ENCODE measurements at regions not wholly inside any gene's neighbourhood (a gene's known extent, or its start where the extent isn't known, plus 50 kb on each side); places are given as distances from the start of the nearest gene placed in this dataset.

DNA sequence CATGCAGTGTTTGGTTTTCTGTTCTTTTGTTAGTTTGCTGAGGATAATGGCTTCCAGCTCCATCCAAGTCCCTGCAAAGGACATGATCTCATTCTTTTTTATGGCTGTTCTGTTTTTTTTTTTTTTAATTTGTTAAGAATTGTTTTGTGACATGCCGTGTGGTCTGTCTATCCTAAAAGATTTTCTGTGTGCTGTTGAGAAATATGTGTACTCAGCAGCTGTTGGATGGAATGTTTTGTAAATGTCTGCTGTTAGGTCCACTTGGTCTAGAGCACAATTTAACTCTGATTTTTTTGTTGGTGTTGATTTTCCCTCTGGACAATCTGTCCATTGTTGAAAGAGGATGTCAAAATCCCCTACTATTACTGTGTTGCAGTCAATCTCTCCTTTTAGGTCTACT, 80.4 kb upstream of the WDR75 start:
- Histone ChIP-seq H3K27me3 (ENCODE audit: control insufficient read depth, insufficient read depth, low read length) (no peaks in the 10 kb centered on the region), H3K36me3 (ENCODE audit: control insufficient read depth, insufficient read depth, low read length) (no peaks in the 10 kb centered on the region), H3K4me3 (ENCODE audit: low read depth, low read length) (no peak overlapping the region)
- DNase-seq (ENCODE audit: low read depth) = no peak
- TF ChIP-seq, protein P1, sequence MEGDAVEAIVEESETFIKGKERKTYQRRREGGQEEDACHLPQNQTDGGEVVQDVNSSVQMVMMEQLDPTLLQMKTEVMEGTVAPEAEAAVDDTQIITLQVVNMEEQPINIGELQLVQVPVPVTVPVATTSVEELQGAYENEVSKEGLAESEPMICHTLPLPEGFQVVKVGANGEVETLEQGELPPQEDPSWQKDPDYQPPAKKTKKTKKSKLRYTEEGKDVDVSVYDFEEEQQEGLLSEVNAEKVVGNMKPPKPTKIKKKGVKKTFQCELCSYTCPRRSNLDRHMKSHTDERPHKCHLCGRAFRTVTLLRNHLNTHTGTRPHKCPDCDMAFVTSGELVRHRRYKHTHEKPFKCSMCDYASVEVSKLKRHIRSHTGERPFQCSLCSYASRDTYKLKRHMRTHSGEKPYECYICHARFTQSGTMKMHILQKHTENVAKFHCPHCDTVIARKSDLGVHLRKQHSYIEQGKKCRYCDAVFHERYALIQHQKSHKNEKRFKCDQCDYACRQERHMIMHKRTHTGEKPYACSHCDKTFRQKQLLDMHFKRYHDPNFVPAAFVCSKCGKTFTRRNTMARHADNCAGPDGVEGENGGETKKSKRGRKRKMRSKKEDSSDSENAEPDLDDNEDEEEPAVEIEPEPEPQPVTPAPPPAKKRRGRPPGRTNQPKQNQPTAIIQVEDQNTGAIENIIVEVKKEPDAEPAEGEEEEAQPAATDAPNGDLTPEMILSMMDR (IDR thresholded peaks at IDR 0.05; ENCODE audit: insufficient read depth, low read length, poor library complexity, severe bottlenecking) = no peak

DNA sequence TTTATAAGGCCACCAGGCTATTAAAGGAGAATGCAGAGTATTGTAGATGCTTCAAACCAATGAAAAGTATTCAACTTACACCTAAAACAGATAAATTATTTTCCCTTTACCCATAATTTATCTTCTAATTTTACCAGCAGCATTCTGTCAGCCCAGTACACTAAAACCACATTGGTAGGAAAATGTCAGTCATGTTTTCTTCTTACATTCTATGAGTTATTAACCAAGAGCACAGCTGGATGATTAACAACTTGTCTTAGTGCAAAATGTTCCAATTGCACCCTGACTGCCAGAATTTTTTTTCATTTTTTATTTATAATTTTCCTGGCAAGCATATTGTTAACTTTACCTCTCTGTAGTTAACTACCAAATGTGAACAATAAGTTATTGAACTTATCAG, 79.0 kb upstream of the WDR75 start:
- DNase-seq (ENCODE audit: low read depth) = no peak
- TF ChIP-seq, protein P1 (IDR thresholded peaks at IDR 0.05; ENCODE audit: insufficient read depth, low read length, poor library complexity, severe bottlenecking) = no peak
- Histone ChIP-seq H3K27me3 (ENCODE audit: control insufficient read depth, insufficient read depth, low read length) (no peaks in the 10 kb centered on the region), H3K36me3 (ENCODE audit: control insufficient read depth, insufficient read depth, low read length) (no peaks in the 10 kb centered on the region), H3K4me3 (ENCODE audit: low read depth, low read length) (no peak overlapping the region)

DNA sequence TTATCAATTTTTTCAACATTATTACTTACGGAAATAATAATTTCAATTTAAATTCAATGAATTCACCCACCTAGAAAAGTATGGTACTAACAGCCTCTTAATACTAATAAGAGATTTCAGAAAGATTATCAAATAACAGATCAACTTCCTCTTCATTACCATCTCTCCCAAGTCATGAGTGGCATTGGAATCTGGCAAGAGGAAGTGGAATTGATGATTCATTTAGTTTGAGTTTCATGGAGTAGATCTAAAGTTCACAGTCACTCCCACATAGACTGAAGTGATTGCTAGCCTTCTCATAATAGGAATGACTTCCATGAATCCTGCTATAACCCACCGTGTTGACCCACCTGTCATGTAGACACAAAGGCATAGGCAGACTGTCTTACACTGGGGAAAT, 77.7 kb upstream of the WDR75 start:
- Histone ChIP-seq H3K27me3 (ENCODE audit: control insufficient read depth, insufficient read depth, low read length) (no peaks in the 10 kb centered on the region), H3K36me3 (ENCODE audit: control insufficient read depth, insufficient read depth, low read length) (no peaks in the 10 kb centered on the region), H3K4me3 (ENCODE audit: low read depth, low read length) (no peak overlapping the region)
- DNase-seq (ENCODE audit: low read depth) = peak; percentile 54
- TF ChIP-seq, protein P1 (IDR thresholded peaks at IDR 0.05; ENCODE audit: insufficient read depth, low read length, poor library complexity, severe bottlenecking) = no peak

DNA sequence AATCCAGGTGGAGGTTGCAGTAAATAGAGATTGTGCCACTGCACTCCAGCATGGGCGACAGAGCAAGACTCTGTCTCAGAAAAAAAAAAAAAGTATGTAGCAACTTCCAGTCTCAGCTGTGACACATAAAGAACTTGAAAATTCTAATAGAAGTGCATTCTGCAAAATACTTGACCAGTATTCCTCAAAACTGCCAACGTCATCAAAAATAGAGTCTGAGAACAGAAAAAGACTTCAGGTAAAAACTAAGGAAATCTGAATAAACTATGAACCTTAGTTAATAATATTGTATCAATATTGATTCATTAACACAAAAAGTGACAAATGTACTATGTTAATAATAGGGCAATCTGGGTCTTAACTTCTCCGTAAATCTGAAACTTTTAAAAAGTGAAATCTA, 76.7 kb upstream of the WDR75 start:
- Histone ChIP-seq H3K36me3 (ENCODE audit: control insufficient read depth, insufficient read depth, low read length) (no peaks in the 10 kb centered on the region), H3K4me3 (ENCODE audit: low read depth, low read length) (no peak overlapping the region), H3K27me3 (ENCODE audit: control insufficient read depth, insufficient read depth, low read length) (no peaks in the 10 kb centered on the region)
- DNase-seq (ENCODE audit: low read depth) = no peak
- TF ChIP-seq, protein P1 (IDR thresholded peaks at IDR 0.05; ENCODE audit: insufficient read depth, low read length, poor library complexity, severe bottlenecking) = no peak

DNA sequence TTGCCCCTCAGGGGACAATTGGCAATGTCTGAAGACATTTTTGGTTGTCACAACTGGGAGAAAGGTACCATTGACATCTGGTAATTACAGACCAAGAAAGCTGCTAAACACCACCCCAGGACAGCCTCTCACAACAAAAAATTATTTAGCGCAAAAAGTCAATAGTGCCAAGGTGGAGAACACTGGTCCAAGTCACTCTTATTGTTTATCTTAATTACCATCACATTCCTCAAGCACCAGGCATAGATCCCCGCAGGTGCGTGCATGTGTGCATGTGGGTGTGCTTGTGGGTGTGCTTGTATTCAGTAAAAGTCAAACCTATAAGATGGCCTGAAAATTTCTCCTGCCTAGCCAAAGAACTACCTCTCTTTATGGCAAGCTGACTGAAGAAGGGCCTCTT, 74.9 kb upstream of the WDR75 start:
- H3K36me3 ChIP-seq (ENCODE audit: control insufficient read depth, insufficient read depth, low read length) = no peaks in the 10 kb centered on the region
- H3K4me3 ChIP-seq (ENCODE audit: low read depth, low read length) = no peak overlapping the region
- DNase-seq (ENCODE audit: low read depth) = no peak
- H3K27me3 ChIP-seq (ENCODE audit: control insufficient read depth, insufficient read depth, low read length) = no peaks in the 10 kb centered on the region
- TF ChIP-seq, protein P1 (IDR thresholded peaks at IDR 0.05; ENCODE audit: insufficient read depth, low read length, poor library complexity, severe bottlenecking) = no peak

DNA sequence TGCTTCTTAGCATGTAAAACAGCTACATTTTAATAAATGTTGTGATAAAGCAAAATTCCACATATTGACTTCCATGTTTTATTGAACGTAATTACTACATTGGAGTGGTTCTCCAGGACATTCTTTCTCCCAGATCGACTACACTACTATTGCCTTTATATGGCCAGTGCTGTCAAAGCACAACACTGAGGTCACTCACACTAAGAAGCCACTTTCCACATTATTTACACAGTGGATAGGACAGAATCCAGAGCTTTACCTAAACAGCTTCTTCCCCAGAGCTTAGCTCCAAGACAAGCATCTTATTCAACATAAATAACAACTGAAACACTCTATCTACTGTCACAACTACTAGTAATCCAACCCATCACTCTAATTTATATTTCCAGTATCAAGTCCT, 73.9 kb upstream of the WDR75 start:
- H3K4me3 ChIP-seq (ENCODE audit: low read depth, low read length) = no peak overlapping the region
- TF ChIP-seq, protein P1 (IDR thresholded peaks at IDR 0.05; ENCODE audit: insufficient read depth, low read length, poor library complexity, severe bottlenecking) = no peak
- no peaks in the 10 kb centered on the region for H3K36me3 ChIP-seq (ENCODE audit: control insufficient read depth, insufficient read depth, low read length)
- no peak for DNase-seq (ENCODE audit: low read depth)
- H3K27me3 ChIP-seq (ENCODE audit: control insufficient read depth, insufficient read depth, low read length) = no peaks in the 10 kb centered on the region

All from kidney epithelial cell (primary cell).